ENCODE measurements at regions not wholly inside any gene's neighbourhood (a gene's known extent, or its start where the extent isn't known, plus 50 kb on each side); places are given as distances from the start of the nearest gene placed in this dataset.

DNA sequence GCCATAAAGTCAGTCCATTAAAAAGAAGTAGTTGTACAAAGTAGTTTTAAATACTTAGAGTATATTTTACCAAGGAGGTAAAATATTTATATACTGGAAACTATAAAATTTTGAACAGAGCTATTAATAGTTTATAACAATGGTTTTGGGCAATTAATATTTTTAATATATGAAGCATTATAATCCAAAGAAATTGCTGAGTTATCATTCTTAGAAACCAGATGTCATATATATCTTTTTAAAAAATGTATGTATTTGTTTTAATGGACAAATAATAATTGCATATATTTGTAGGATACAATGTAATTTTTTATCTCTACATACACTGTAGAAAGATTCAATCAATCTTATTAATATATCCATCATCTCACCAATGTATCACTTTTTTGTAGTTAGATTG is 207.8 kb downstream of the CXXC4 start:
- TF ChIP-seq ZNF114 (CRISPR knock-in tag; IDR thresholded peaks at IDR 0.05) = no peak
- TF ChIP-seq, protein P1, sequence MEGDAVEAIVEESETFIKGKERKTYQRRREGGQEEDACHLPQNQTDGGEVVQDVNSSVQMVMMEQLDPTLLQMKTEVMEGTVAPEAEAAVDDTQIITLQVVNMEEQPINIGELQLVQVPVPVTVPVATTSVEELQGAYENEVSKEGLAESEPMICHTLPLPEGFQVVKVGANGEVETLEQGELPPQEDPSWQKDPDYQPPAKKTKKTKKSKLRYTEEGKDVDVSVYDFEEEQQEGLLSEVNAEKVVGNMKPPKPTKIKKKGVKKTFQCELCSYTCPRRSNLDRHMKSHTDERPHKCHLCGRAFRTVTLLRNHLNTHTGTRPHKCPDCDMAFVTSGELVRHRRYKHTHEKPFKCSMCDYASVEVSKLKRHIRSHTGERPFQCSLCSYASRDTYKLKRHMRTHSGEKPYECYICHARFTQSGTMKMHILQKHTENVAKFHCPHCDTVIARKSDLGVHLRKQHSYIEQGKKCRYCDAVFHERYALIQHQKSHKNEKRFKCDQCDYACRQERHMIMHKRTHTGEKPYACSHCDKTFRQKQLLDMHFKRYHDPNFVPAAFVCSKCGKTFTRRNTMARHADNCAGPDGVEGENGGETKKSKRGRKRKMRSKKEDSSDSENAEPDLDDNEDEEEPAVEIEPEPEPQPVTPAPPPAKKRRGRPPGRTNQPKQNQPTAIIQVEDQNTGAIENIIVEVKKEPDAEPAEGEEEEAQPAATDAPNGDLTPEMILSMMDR (conservative IDR thresholded peaks at IDR 0.05; ENCODE audit: low read depth in 2 of 2) = no peak
- no peak for TF ChIP-seq POLR2AphosphoS5 (IDR thresholded peaks at IDR 0.05; ENCODE audit: low read depth)
- TF ChIP-seq, protein P2, sequence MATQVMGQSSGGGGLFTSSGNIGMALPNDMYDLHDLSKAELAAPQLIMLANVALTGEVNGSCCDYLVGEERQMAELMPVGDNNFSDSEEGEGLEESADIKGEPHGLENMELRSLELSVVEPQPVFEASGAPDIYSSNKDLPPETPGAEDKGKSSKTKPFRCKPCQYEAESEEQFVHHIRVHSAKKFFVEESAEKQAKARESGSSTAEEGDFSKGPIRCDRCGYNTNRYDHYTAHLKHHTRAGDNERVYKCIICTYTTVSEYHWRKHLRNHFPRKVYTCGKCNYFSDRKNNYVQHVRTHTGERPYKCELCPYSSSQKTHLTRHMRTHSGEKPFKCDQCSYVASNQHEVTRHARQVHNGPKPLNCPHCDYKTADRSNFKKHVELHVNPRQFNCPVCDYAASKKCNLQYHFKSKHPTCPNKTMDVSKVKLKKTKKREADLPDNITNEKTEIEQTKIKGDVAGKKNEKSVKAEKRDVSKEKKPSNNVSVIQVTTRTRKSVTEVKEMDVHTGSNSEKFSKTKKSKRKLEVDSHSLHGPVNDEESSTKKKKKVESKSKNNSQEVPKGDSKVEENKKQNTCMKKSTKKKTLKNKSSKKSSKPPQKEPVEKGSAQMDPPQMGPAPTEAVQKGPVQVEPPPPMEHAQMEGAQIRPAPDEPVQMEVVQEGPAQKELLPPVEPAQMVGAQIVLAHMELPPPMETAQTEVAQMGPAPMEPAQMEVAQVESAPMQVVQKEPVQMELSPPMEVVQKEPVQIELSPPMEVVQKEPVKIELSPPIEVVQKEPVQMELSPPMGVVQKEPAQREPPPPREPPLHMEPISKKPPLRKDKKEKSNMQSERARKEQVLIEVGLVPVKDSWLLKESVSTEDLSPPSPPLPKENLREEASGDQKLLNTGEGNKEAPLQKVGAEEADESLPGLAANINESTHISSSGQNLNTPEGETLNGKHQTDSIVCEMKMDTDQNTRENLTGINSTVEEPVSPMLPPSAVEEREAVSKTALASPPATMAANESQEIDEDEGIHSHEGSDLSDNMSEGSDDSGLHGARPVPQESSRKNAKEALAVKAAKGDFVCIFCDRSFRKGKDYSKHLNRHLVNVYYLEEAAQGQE (IDR thresholded peaks at IDR 0.05; ENCODE audit: unreplicated experiment) = no peak
- no peak for TF ChIP-seq EZH2phosphoT487 (IDR thresholded peaks at IDR 0.05; ENCODE audit: unreplicated experiment)
- TF ChIP-seq EZH2 (IDR thresholded peaks at IDR 0.05; ENCODE audit: low read depth, unreplicated experiment) = no peak
- TF ChIP-seq, protein P3, sequence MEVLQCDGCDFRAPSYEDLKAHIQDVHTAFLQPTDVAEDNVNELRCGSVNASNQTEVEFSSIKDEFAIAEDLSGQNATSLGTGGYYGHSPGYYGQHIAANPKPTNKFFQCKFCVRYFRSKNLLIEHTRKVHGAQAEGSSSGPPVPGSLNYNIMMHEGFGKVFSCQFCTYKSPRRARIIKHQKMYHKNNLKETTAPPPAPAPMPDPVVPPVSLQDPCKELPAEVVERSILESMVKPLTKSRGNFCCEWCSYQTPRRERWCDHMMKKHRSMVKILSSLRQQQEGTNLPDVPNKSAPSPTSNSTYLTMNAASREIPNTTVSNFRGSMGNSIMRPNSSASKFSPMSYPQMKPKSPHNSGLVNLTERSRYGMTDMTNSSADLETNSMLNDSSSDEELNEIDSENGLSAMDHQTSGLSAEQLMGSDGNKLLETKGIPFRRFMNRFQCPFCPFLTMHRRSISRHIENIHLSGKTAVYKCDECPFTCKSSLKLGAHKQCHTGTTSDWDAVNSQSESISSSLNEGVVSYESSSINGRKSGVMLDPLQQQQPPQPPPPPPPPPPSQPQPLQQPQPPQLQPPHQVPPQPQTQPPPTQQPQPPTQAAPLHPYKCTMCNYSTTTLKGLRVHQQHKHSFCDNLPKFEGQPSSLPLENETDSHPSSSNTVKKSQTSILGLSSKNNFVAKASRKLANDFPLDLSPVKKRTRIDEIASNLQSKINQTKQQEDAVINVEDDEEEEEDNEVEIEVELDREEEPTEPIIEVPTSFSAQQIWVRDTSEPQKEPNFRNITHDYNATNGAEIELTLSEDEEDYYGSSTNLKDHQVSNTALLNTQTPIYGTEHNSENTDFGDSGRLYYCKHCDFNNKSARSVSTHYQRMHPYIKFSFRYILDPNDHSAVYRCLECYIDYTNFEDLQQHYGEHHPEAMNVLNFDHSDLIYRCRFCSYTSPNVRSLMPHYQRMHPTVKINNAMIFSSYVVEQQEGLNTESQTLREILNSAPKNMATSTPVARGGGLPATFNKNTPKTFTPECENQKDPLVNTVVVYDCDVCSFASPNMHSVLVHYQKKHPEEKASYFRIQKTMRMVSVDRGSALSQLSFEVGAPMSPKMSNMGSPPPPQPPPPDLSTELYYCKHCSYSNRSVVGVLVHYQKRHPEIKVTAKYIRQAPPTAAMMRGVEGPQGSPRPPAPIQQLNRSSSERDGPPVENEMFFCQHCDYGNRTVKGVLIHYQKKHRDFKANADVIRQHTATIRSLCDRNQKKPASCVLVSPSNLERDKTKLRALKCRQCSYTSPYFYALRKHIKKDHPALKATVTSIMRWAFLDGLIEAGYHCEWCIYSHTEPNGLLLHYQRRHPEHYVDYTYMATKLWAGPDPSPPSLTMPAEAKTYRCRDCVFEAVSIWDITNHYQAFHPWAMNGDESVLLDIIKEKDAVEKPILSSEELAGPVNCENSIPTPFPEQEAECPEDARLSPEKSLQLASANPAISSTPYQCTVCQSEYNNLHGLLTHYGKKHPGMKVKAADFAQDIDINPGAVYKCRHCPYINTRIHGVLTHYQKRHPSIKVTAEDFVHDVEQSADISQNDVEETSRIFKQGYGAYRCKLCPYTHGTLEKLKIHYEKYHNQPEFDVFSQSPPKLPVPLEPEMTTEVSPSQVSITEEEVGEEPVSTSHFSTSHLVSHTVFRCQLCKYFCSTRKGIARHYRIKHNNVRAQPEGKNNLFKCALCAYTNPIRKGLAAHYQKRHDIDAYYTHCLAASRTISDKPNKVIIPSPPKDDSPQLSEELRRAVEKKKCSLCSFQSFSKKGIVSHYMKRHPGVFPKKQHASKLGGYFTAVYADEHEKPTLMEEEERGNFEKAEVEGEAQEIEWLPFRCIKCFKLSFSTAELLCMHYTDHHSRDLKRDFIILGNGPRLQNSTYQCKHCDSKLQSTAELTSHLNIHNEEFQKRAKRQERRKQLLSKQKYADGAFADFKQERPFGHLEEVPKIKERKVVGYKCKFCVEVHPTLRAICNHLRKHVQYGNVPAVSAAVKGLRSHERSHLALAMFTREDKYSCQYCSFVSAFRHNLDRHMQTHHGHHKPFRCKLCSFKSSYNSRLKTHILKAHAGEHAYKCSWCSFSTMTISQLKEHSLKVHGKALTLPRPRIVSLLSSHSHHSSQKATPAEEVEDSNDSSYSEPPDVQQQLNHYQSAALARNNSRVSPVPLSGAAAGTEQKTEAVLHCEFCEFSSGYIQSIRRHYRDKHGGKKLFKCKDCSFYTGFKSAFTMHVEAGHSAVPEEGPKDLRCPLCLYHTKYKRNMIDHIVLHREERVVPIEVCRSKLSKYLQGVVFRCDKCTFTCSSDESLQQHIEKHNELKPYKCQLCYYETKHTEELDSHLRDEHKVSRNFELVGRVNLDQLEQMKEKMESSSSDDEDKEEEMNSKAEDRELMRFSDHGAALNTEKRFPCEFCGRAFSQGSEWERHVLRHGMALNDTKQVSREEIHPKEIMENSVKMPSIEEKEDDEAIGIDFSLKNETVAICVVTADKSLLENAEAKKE (CRISPR knock-in tag; IDR thresholded peaks at IDR 0.05) = no peak
- no peak for TF ChIP-seq CREB1 (CRISPR knock-in tag; IDR thresholded peaks at IDR 0.05; ENCODE audit: low read depth)

All from GM23338 (cell line).